ENCODE measurements at regions not wholly inside any gene's neighbourhood (a gene's known extent, or its start where the extent isn't known, plus 50 kb on each side); places are given as distances from the start of the nearest gene placed in this dataset.
"Not testable (repeated sequence)": the region's sequence is repeated elsewhere in the genome, so short reads cannot be mapped to it uniquely, and the experiment has no call there.

- TF ChIP-seq POLR2A (IDR thresholded peaks at IDR 0.05) (no peak), CTCF (IDR thresholded peaks at IDR 0.05) (no peak)
- Histone ChIP-seq H3K27me3 (no peaks in the 10 kb centered on the region), H3K4me1 (replicated peaks in 1 of 2) (no peaks in the 10 kb centered on the region), H3K9me3 (replicated peaks in 1 of 3) (peaks cover 0 to 10% (median 0%) of the 10 kb centered on the region in 3 donors), H3K36me3 (replicated peaks in 1 of 2) (no peaks in the 10 kb centered on the region), H3K4me3 (no peak overlapping the region), H3K27ac (no peak overlapping the region)
- intact Hi-C loops (cut with DNase I) = no loop called here
- DNase-seq = no peak
- 85 to 90% (median 89%) methylated on average over 3 of the region's 3 CpGs for WGBS, 4 donors
Observed at GRCh38 chr6:146981981-146982380, 222.2 kb upstream of the STXBP5 start.

GRCh38 chr6:146984251-146984924, 219.8 kb upstream of the STXBP5 start:
- WGBS, 4 donors = 80 to 83% (median 81%) methylated on average over 11 of the region's 11 CpGs
- intact Hi-C loops (cut with DNase I) = no loop called here
- Histone ChIP-seq H3K4me1 (replicated peaks in 1 of 2) (no peaks in the 10 kb centered on the region), H3K27me3 (no peaks in the 10 kb centered on the region), H3K4me3 (no peak overlapping the region), H3K27ac (no peak overlapping the region), H3K9me3 (replicated peaks in 1 of 3) (peaks cover 0 to 10% (median 0%) of the 10 kb centered on the region in 3 donors), H3K36me3 (replicated peaks in 1 of 2) (no peaks in the 10 kb centered on the region)
- no peak for DNase-seq
- TF ChIP-seq CTCF (IDR thresholded peaks at IDR 0.05) (no peak), POLR2A (IDR thresholded peaks at IDR 0.05) (no peak)

DNA sequence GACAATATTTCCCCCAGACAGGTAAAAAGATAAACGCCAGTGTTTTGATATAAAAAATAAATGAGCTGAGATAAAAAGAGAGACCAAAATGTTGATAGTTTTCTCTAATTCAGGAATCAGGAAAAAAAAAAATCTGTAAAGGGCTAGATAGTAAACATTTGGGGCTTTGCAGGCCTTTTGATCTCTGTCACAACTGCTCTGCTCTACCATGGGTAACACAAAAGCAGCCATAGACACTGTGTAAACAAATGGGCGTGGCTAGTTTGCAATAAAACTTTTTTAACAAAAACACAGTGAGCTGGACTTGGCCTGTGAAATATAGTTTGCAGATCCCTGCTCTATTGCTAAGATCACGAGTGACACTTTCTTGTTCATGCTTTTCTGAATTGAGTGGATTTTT, 219.1 kb upstream of the STXBP5 start:
- Histone ChIP-seq H3K27me3 (no peaks in the 10 kb centered on the region), H3K4me1 (replicated peaks in 1 of 2) (no peaks in the 10 kb centered on the region), H3K4me3 (no peak overlapping the region), H3K27ac (no peak overlapping the region), H3K36me3 (replicated peaks in 1 of 2) (no peaks in the 10 kb centered on the region), H3K9me3 (replicated peaks in 1 of 3) (peaks cover 0 to 10% (median 0%) of the 10 kb centered on the region in 3 donors)
- TF ChIP-seq POLR2A (IDR thresholded peaks at IDR 0.05) (no peak), CTCF (IDR thresholded peaks at IDR 0.05) (no peak)
- no peak for DNase-seq
- intact Hi-C loops (cut with DNase I) = no loop called here
- WGBS, 4 donors = 52 to 83% (median 77%) methylated on average over 3 of the region's 3 CpGs

- TF ChIP-seq CTCF (IDR thresholded peaks at IDR 0.05) (no peak), POLR2A (IDR thresholded peaks at IDR 0.05) (no peak)
- Histone ChIP-seq H3K36me3 (replicated peaks in 1 of 2) (no peaks in the 10 kb centered on the region), H3K27me3 (no peaks in the 10 kb centered on the region), H3K4me1 (replicated peaks in 1 of 2) (peaks cover 0 to 3% of the 10 kb centered on the region in 2 donors), H3K27ac (no peak overlapping the region), H3K9me3 (replicated peaks in 1 of 3) (peaks cover 0 to 10% (median 0%) of the 10 kb centered on the region in 3 donors), H3K4me3 (no peak overlapping the region)
- DNase-seq = no peak
- 96 to 98% (median 97%) methylated on average over 2 of the region's 2 CpGs for WGBS, 4 donors
- intact Hi-C loops (cut with DNase I) = no loop called here
Observed at GRCh38 chr6:146985966-146986365, 218.3 kb upstream of the STXBP5 start.

DNA sequence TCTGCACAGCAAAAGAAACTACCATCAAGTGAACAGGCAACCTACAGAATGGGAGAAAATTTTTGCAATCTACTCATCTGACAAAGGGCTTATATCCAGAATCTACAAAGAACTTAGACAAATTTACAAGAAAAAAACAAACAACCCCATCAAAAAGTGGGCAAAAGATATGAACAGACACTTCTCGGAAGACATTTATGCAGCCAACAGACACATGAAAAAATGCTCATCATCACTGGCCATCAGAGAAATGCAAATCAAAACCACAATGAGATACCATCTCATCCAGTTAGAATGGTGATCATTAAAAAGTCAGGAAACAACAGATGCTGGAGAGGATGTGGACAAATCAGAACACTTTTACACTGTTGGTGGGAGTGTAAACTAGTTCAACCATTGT, 216.3 kb upstream of the STXBP5 start:
- H3K27ac ChIP-seq; H3K36me3 ChIP-seq (replicated peaks in 1 of 2); intact Hi-C loops (cut with DNase I); H3K9me3 ChIP-seq (replicated peaks in 1 of 3); H3K4me3 ChIP-seq; DNase-seq; H3K27me3 ChIP-seq; H3K4me1 ChIP-seq (replicated peaks in 1 of 2): not testable (repeated sequence)
- WGBS, 4 donors = 68 to 97% (median 92%) methylated on average over 1 of the region's 1 CpG
